Left ventricle myocardium inferior (tissue), 1 donor: ENCODE measurements at regions not wholly inside any gene's neighbourhood (a gene's known extent, or its start where the extent isn't known, plus 50 kb on each side); places are given as distances from the start of the nearest gene placed in this dataset.

Source experiments
- DNase-seq: peaks from one replicate; pipeline ENCODE4 v3.0.0-alpha.2; 2020
- H3K27ac ChIP-seq: fragments of 200-600 bp; replicated peaks from 2 replicates; pipeline ENCODE4 v1.8.0; 2021
- H3K27me3 ChIP-seq: fragments of 200-600 bp; 2 replicates; pipeline ENCODE4 v1.8.0; 2021; ENCODE audit warnings: low read depth
- H3K36me3 ChIP-seq: fragments of 200-600 bp; 2 replicates; pipeline ENCODE4 v1.8.0; 2021
- H3K4me1 ChIP-seq: fragments of 200-600 bp; 2 replicates; pipeline ENCODE4 v1.8.0; 2021
- H3K4me3 ChIP-seq: fragments of 200-600 bp; 2 replicates; pipeline ENCODE4 v1.8.0; 2021; ENCODE audit warnings: mild to moderate bottlenecking, moderate library complexity
- H3K9me3 ChIP-seq: fragments of 200-600 bp; replicated peaks from 2 replicates; pipeline ENCODE4 v1.8.0; 2021
- CTCF ChIP-seq: fragments of 200-600 bp; IDR thresholded peaks from 2 replicates; pipeline ENCODE4 v1.8.0; 2021; ENCODE audit warnings: antibody characterized with exemption, mild to moderate bottlenecking, borderline replicate concordance
- intact Hi-C: fragments of 100-400 bp; cut with micrococcal nuclease; formaldehyde crosslinking; loops from one replicate; pipeline ENCODE4 v1.11.0; 2022
- donor health status: DM: no; HTN: yes; CAD: no; lungs with severe emphysema.

GRCh38 chr14:99055816-99056215 lies 216.2 kb downstream of the BCL11B start:
- Histone ChIP-seq H3K36me3 (no peaks in the 10 kb centered on the region), H3K27me3 (peaks cover 2% of the 10 kb centered on the region), H3K4me3 (no peak overlapping the region), H3K9me3 (peaks cover 35% of the 10 kb centered on the region), H3K4me1 (no peaks in the 10 kb centered on the region), H3K27ac (no peak overlapping the region)
- intact Hi-C loops, result no loop called here
- TF ChIP-seq CTCF, result no peak
- DNase-seq, result no peak

DNA sequence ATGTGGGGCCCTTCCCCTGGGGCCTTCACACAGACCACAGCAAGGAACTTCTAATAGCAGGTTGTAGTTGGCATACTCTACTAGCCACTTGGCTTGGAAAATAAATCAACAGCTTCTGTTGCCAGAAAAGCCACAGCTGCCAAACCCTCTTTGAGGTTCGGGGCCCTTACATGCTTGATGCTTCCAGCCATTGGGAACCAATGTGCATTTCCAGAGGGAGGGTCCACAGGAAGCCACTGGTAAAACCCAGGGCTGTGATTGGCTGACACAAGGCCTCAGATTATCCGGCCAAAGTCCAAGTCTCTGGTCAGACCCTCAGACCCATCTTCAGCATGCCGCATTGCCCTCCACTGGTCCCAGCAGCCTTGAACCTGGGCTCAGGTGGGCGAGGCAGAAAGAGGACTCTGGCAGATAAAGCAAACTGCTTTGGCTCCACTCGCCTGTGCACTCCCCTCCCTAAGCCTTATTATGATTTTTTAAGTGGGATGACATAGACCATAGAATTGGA lies 214.4 kb downstream of the BCL11B start:
- Histone ChIP-seq H3K9me3 (peaks cover 17% of the 10 kb centered on the region), H3K4me1 (no peaks in the 10 kb centered on the region), H3K27me3 (peaks cover 15% of the 10 kb centered on the region), H3K36me3 (no peaks in the 10 kb centered on the region), H3K27ac (no peak overlapping the region), H3K4me3 (no peak overlapping the region)
- DNase-seq, result no peak
- no peak for TF ChIP-seq CTCF
- intact Hi-C loops, result no loop called here

DNA sequence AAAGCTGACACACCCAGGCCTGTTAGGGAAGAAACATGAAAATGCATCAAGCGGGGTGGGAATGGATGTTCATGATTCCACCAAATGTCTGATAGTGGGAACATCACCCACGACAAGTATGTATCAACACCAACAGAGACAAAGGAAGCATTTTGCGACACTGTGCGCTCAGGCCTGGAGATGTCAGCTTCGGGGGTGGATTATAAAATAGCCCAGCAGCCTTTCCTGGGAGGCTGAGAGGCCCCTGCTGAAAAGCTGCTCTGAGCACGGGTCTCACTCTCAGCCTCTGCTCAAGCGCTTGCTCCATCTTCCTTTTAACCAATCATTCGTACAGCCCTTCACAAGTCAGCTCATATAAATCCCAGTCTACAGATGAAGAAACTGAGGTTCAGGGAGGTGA lies 213.5 kb downstream of the BCL11B start:
- TF ChIP-seq CTCF, result no peak
- intact Hi-C loops, result no loop called here
- Histone ChIP-seq H3K36me3 (no peaks in the 10 kb centered on the region), H3K4me3 (no peak overlapping the region), H3K4me1 (no peaks in the 10 kb centered on the region), H3K27me3 (peaks cover 18% of the 10 kb centered on the region), H3K27ac (no peak overlapping the region), H3K9me3 (peaks cover 8% of the 10 kb centered on the region)
- DNase-seq, result no peak

DNA sequence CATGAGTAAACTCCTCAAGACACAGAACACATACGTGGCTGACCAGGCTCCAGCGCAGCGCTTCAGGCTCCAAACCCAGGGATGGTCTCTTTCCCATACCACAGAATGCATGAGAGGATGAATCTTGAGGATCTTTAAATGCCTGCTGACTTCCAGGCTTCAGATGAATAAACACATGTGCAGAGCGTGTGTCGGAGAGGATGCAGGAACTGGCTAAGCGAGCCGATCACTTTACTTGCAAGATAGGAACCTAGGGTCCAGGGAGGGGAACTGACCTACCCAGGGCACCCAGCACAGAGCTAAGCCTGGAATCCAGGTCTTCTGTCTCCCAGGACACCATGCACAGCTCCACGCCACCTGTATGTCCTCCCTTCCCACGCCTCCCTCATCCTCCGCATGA lies 209.8 kb downstream of the BCL11B start:
- no peak for DNase-seq
- no peak overlapping the region for H3K27ac ChIP-seq
- H3K4me1 ChIP-seq, result no peaks in the 10 kb centered on the region
- intact Hi-C loops, result no loop called here
- no peaks in the 10 kb centered on the region for H3K36me3 ChIP-seq
- peaks cover 1% of the 10 kb centered on the region for H3K9me3 ChIP-seq
- H3K4me3 ChIP-seq, result no peak overlapping the region
- peaks cover 27% of the 10 kb centered on the region for H3K27me3 ChIP-seq
- TF ChIP-seq CTCF, result no peak

- no peak for TF ChIP-seq CTCF
- no peaks in the 10 kb centered on the region for H3K36me3 ChIP-seq
- H3K9me3 ChIP-seq, result no peaks in the 10 kb centered on the region
- H3K4me3 ChIP-seq, result no peak overlapping the region
- DNase-seq, result no peak
- intact Hi-C loops, result no loop called here
- H3K27me3 ChIP-seq, result peaks cover 27% of the 10 kb centered on the region
- no peak overlapping the region for H3K27ac ChIP-seq
- H3K4me1 ChIP-seq, result no peaks in the 10 kb centered on the region
Measured at GRCh38 chr14:99062772-99063418, 209.1 kb downstream of the BCL11B start.
